NCI-H146 treated with DMSO at 0.1 percent for 48 hours (cell line): ENCODE measurements at regions not wholly inside any gene's neighbourhood (a gene's known extent, or its start where the extent isn't known, plus 50 kb on each side); places are given as distances from the start of the nearest gene placed in this dataset.
A peak's percentile ranks its signal among the peaks of the same experiment; 100 is the strongest.
"Not testable (repeated sequence)": the region's sequence is repeated elsewhere in the genome, so short reads cannot be mapped to it uniquely, and the experiment has no call there.

ENCODE experiments used
- DNase-seq: peaks from one replicate; lab custom pipeline; 2025; ENCODE audit not compliant: unreplicated experiment; lab: John Stamatoyannopoulos, UW

GRCh38 chr21:39004634-39005501, 178.4 kb downstream of the PSMG1 start:
- DNase-seq: no peak

DNA sequence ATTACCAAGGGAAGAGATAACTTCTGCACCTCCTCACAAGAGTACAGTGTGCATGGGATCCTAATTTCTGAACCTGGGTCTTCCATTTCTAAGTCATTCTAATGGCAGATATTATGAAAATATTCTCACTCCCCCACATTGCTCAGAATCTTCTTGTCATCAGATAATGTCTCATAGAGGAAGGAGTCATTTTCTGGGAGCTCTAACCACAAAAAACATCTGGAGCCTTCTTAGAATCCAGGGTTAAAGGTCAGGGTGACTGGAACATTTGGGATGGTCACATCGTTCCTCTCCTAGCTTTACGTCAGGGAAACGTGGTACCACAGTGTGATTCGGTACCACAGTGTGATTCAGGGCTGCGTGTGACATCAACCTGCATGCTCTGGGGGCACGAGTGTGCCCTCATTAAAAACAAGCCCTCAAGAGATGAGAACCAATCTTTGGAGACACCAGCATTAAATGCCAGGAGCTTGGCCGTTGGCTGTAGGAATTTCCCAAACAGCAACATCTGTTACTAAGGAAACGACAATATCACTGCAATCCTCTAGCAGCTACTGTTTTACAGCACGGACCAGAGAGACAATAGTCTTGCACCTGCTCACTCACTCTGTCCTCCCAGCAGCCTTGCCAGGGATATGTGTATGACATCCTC, 179.1 kb downstream of the PSMG1 start:
- no peak for DNase-seq

- no peak for DNase-seq
Observed at GRCh38 chr21:39001341-39001740, 181.9 kb downstream of the PSMG1 start.

GRCh38 chr21:39000496-39000895, 182.8 kb downstream of the PSMG1 start:
- DNase-seq: no peak

GRCh38 chr21:38999161-38999560, 184.1 kb downstream of the PSMG1 start:
- DNase-seq: no peak

DNA sequence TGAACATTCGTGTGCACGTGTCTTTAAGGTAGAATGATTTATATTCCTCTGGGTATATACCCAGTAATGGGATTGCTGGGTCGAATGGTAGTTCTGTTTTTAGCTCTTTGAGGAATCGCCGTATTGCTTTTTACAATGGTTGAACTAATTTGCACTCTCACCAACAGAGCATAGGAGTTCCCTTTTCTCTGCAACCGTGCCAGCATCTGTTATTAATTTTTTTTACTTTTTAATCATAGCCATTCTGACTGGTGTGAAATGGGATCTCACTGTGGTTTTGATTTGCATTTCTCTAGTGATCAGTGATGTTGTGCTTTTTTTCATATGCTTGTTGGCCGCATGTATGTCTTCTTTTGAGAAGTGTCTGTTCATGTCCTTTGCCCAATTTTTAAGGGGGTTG, 185.0 kb downstream of the PSMG1 start:
- not testable (repeated sequence) for DNase-seq

DNA sequence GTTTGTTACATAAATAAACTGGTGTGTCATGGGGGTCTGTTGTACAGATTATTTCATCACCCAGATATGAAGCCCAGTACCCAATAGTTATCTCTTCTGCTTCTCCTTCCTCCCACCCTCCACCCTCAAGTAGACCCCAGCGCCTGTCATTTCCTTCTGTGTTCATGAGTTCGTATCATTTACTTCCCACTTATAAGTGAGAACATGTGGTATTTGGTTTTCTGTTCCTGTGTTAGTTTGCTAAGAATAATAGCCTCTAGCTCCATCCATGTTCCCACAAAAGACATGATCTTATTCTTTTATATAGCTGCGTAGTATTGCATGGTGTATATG, 185.4 kb downstream of the PSMG1 start:
- not testable (repeated sequence) for DNase-seq

- no peak for DNase-seq
Observed at GRCh38 chr21:38997051-38997842, 186.0 kb downstream of the PSMG1 start.

DNA sequence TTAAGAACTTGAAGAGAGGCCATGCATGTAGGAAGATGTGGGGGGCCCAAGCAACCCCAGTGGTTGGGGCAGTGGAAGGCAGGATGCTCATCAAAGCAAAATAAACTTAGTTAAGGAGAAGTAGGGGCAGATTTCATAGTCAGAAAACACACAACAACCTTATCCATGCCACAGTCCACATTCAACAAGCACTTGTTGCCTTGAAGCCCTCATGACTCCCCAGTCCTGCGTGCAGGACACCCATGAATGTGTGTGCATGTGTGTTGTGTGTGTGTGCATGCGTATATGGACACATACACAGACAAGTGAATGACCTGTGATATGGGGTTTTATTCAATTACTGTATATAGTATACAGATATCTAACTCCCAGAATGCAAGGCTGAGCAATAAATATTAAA, 186.9 kb downstream of the PSMG1 start:
- no peak for DNase-seq

GRCh38 chr21:38995731-38996130, 187.5 kb downstream of the PSMG1 start:
- DNase-seq: peak; percentile 76

DNA sequence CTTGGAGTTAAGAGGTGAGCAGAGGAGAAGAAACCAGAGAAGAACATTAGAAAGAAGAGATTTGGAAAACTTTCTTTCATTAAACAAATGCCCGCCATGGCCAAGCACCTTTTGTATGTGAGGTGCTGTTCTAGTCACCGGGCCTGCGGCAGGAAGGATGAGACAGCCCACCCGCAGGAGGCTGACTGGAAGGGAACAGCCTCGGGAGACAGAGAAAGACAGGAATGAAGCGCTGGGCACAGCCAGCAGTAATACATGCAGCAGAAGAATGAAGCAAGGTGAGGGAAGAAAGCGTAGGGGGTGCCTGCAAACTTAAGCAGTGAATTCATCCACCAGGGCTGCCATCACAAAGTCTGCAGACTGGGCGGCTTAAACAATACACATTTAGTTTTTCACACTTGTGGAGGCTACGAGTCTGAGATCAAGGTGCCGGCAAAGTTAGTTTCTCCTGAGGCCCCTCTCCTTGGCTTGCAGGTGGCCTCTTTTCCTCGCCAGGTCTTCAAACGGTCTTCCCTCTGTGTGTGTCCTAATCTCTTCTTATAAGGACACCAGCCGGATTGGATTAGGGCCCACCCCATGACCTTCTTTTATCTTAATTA, 188.1 kb downstream of the PSMG1 start:
- no peak for DNase-seq

DNA sequence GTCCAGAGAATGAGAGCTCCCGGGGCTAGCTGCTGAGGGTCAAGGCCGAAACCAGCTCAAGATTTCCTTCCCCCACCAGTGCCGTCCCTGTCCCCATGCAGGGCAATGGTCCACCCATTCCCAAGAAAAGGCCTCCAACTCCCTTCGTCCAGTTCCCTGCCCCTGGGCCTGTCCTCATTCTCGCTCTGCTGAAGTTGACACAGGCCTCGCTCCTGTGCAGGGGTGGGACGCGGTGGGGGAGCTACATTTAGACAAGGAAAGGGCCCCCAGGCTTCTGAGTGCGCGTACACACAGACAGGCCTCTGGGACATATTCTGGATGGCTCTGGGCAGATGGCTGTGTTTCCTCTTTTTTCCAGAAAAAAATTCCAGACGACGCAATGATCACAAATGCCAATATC, 188.3 kb downstream of the ETS2 start:
- DNase-seq: no peak

GRCh38 chr21:38993561-38993960, 187.8 kb downstream of the ETS2 start:
- no peak for DNase-seq

DNA sequence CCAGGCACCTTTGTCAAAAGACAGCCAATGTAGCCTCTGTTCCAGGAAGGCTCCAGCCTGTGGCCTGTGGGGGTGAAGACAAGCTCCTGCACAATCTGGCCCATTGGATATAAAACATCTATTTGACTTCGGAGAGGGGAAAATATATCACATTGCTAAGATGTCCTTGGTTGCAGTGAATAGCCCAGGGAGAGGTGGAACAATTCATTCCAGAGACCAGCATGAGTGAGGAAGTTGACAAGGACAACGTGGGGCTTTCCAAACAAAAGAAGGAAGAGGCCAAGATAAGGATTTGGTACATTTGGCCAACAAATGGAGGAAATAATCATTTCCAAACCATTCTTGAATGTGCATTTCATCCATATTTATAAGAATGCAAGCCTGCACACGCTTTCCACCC, 187.0 kb downstream of the ETS2 start:
- DNase-seq: no peak

- DNase-seq: peak; percentile 42
Observed at GRCh38 chr21:38990424-38990794, 184.7 kb downstream of the ETS2 start.

GRCh38 chr21:38989745-38990423, 184.2 kb downstream of the ETS2 start:
- peak; percentile 42 for DNase-seq

GRCh38 chr21:38989379-38989744, 183.6 kb downstream of the ETS2 start:
- DNase-seq: no peak

DNA sequence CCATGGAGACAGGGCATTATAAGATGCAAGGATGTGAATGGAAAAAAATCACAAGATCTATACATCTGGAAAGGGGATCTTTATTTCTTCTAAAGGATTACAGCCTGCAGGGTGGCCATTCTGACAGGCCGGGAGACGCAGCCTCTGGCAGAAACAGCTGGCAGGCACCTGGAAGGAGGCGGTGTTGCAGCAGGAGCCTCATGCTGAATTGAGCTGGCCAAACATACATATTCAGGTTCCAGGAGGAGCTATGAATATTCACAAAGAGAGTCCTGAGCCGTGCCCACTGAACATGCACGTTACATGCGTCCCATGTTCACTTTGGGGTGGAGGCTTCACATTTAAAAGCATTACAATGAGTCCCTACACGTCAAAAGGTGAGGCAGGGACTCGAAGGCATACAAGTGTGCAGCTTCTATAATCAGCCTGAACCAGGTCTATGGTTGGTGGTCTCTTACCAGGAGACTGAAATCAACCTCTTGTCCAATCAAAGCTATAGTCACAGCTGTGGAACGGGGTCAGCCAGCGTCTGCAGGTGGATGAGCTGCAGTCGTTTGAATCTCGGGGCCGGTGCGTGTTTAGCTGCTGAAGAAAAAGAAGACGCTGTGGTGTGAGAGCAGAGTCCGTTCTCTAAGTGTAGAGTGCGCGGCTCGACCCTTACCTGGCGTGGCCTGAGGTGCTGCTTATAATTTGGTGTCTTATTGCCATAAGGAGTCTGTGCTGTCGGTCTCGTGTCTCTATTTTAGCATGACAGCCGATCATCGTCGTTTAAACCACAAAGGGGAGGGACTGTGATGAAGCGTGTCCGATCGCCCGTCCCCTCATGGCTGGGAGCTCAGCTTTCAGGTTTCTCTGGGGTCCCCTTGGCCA, 183.0 kb downstream of the ETS2 start:
- no peak for DNase-seq

DNA sequence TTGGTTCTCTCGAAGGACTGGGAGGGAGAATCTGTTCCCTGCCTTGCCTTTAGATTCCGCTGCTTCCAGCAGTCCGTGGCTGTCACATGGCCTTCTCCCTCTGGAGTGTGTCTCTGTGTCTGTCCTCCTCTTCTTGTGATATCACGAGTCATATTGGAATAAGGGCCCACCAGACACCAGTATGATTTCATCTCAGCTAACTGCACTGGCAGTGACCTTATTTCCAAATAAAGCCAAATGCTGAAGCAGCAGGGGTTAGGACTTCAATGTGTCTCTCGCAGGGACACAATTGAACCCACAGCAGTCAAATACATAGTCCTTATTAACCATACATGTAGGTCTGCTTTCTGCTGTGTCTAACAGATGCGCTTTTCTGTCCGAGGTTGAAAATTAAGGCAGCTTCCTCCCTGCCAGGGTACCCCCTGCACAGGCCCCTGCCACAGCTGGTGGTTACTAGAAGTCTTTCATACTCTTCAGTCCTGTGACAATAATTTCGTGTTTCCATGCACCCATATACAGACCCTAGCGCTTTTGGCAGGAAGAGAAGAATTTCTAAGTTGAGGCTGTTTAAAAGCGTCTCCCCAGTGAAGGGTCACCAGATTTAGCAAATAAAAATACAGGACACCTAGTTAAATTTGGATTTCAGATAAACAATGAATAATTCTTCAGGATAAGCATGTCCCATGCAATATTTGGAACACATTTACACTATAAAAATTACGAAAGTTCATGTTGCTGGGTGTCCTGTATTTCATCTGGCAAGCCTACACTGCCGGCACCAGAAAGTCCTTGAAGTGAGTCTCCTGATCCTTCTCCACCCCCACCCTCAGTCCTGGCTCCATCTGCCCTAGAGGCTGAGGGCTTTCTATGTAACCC, 182.1 kb downstream of the ETS2 start:
- DNase-seq: no peak
